HEK293 (cell line): ENCODE measurements at regions not wholly inside any gene's neighbourhood (a gene's known extent, or its start where the extent isn't known, plus 50 kb on each side); places are given as distances from the start of the nearest gene placed in this dataset.

ENCODE experiments used
- CTCF ChIA-PET: fragments of 350-600 bp; formaldehyde crosslinking; extraction: SDS; loops from one replicate; lab custom pipeline; 2021; ENCODE audit warnings: antibody characterized with exemption; lab: Yijun Ruan, JAX
- POLR2A ChIA-PET: fragments of 300-600 bp; formaldehyde crosslinking; extraction: SDS; loops from one replicate; lab custom pipeline; 2020; ENCODE audit warnings: antibody characterized with exemption, inconsistent platforms; lab: Yijun Ruan, JAX
- H3K27ac ChIP-seq: fragments of 200-500 bp; sonication (Bioruptor generic); 2 replicates; pipeline ENCODE4 v1.5.1; 2014; ENCODE audit warnings: low read depth, low read length, control low read depth, inconsistent platforms; ENCODE audit errors: extremely low read depth
- H3K36me3 ChIP-seq, 2 experiments: fragments of 200-500 bp in 1 of 2; sonication (Bioruptor generic) in 1 of 2; 1 replicate in 1 of 2; 2 replicates in 1 of 2; pipeline ENCODE4 v1.5.1; 2014 to 2017; ENCODE audit warnings: inconsistent platforms in 2 of 2, low read length in 2 of 2; ENCODE audit not compliant: control insufficient read depth in 2 of 2, insufficient read depth in 1 of 2
- H3K4me1 ChIP-seq: fragments of 200-500 bp; sonication (Bioruptor generic); 2 replicates; pipeline ENCODE4 v1.5.1; 2014; ENCODE audit warnings: mild to moderate bottlenecking, low read length, inconsistent platforms; ENCODE audit not compliant: control insufficient read depth, insufficient read depth
- H3K4me3 ChIP-seq: 2 replicates; pipeline ENCODE4 v1.5.1; 2011; ENCODE audit warnings: low read depth, mild to moderate bottlenecking, control low read depth, low read length, moderate library complexity
- H3K9me3 ChIP-seq: fragments of 200-500 bp; sonication (Bioruptor generic); 2 replicates; pipeline ENCODE4 v1.5.1; 2014; ENCODE audit warnings: low read depth, low read length, inconsistent platforms; ENCODE audit not compliant: control insufficient read depth, insufficient read depth
- FEZF1 ChIP-seq: fragments of 450-650 bp; formaldehyde crosslinking; IDR thresholded peaks from 2 replicates; pipeline ENCODE4 v1.5.1; 2016; ENCODE audit warnings: missing biosample characterization, missing genetic modification characterization
- GFI1B ChIP-seq: fragments of 450-650 bp; formaldehyde crosslinking; IDR thresholded peaks from 2 replicates; pipeline ENCODE4 v1.5.1; 2016; ENCODE audit warnings: missing biosample characterization, missing genetic modification characterization
- GLI4 ChIP-seq: fragments of 450-650 bp; formaldehyde crosslinking; IDR thresholded peaks from 2 replicates; pipeline ENCODE4 v1.5.1; 2016; ENCODE audit warnings: missing biosample characterization, missing genetic modification characterization
- INSM2 ChIP-seq: fragments of 450-650 bp; formaldehyde crosslinking; IDR thresholded peaks from 2 replicates; pipeline ENCODE4 v1.5.1; 2016; ENCODE audit warnings: missing biosample characterization, missing genetic modification characterization
- PRDM6 ChIP-seq: fragments of 450-650 bp; formaldehyde crosslinking; IDR thresholded peaks from 2 replicates; pipeline ENCODE4 v1.5.1; 2017; ENCODE audit warnings: missing biosample characterization, missing genetic modification characterization
- SALL2 ChIP-seq: fragments of 450-650 bp; formaldehyde crosslinking; IDR thresholded peaks from 2 replicates; pipeline ENCODE4 v1.5.0; 2017; ENCODE audit warnings: missing biosample characterization, mild to moderate bottlenecking, missing genetic modification characterization, borderline replicate concordance
- SCRT2 ChIP-seq: fragments of 450-650 bp; formaldehyde crosslinking; IDR thresholded peaks from 2 replicates; pipeline ENCODE4 v1.5.1; 2016; ENCODE audit warnings: missing biosample characterization, missing genetic modification characterization
- YY1 ChIP-seq: fragments of 450-650 bp; formaldehyde crosslinking; IDR thresholded peaks from 2 replicates; pipeline ENCODE4 v1.5.1; 2018; ENCODE audit warnings: missing biosample characterization, missing genetic modification characterization
- ZBTB20 ChIP-seq: fragments of 450-650 bp; formaldehyde crosslinking; IDR thresholded peaks from 2 replicates; pipeline ENCODE4 v1.5.1; 2016; ENCODE audit warnings: missing biosample characterization, missing genetic modification characterization
- ZBTB7A ChIP-seq: fragments of 450-650 bp; formaldehyde crosslinking; IDR thresholded peaks from 2 replicates; pipeline ENCODE4 v1.5.1; 2016; ENCODE audit warnings: low read depth, missing biosample characterization, missing genetic modification characterization
- ZEB2 ChIP-seq: fragments of 450-650 bp; formaldehyde crosslinking; IDR thresholded peaks from 2 replicates; pipeline ENCODE4 v1.5.1; 2016; ENCODE audit warnings: missing biosample characterization, missing genetic modification characterization
- ZFP37 ChIP-seq: fragments of 450-650 bp; formaldehyde crosslinking; IDR thresholded peaks from 2 replicates; pipeline ENCODE4 v1.5.1; 2016; ENCODE audit warnings: missing biosample characterization, missing genetic modification characterization
- ZFP69B ChIP-seq: fragments of 450-650 bp; formaldehyde crosslinking; IDR thresholded peaks from 2 replicates; pipeline ENCODE4 v1.5.1; 2016; ENCODE audit warnings: missing biosample characterization, missing genetic modification characterization
- ZNF114 ChIP-seq: fragments of 450-650 bp; formaldehyde crosslinking; IDR thresholded peaks from 2 replicates; pipeline ENCODE4 v1.5.0; 2017; ENCODE audit warnings: missing biosample characterization, missing genetic modification characterization
- ZNF16 ChIP-seq: fragments of 450-650 bp; formaldehyde crosslinking; IDR thresholded peaks from 2 replicates; pipeline ENCODE4 v1.5.1; 2016; ENCODE audit warnings: low read depth, missing biosample characterization, missing genetic modification characterization
- ZNF2 ChIP-seq: fragments of 450-650 bp; formaldehyde crosslinking; IDR thresholded peaks from 2 replicates; pipeline ENCODE4 v1.5.1; 2016; ENCODE audit warnings: missing biosample characterization, missing genetic modification characterization
- ZNF341 ChIP-seq: fragments of 450-650 bp; formaldehyde crosslinking; IDR thresholded peaks from 2 replicates; pipeline ENCODE4; 2016; ENCODE audit warnings: low read depth, missing biosample characterization, missing genetic modification characterization
- ZNF350 ChIP-seq: fragments of 450-650 bp; formaldehyde crosslinking; IDR thresholded peaks from 2 replicates; pipeline ENCODE4 v1.5.0; 2017; ENCODE audit warnings: missing biosample characterization, mild to moderate bottlenecking, missing genetic modification characterization
- ZNF391 ChIP-seq: fragments of 450-650 bp; formaldehyde crosslinking; IDR thresholded peaks from 2 replicates; pipeline ENCODE4 v1.5.1; 2016; ENCODE audit warnings: low read depth, missing biosample characterization, missing genetic modification characterization, borderline replicate concordance
- ZNF404 ChIP-seq: fragments of 450-650 bp; formaldehyde crosslinking; IDR thresholded peaks from 2 replicates; pipeline ENCODE4 v1.5.1; 2017; ENCODE audit warnings: missing biosample characterization, missing genetic modification characterization
- ZNF423 ChIP-seq: fragments of 450-650 bp; formaldehyde crosslinking; IDR thresholded peaks from 2 replicates; pipeline ENCODE4 v1.5.1; 2016; ENCODE audit warnings: missing biosample characterization, missing genetic modification characterization
- ZNF473 ChIP-seq: fragments of 450-650 bp; formaldehyde crosslinking; IDR thresholded peaks from 2 replicates; pipeline ENCODE4 v1.5.1; 2017; ENCODE audit warnings: missing biosample characterization, missing genetic modification characterization
- ZNF510 ChIP-seq: fragments of 450-650 bp; formaldehyde crosslinking; IDR thresholded peaks from 2 replicates; pipeline ENCODE4 v1.5.1; 2018; ENCODE audit warnings: mild to moderate bottlenecking, missing genetic modification characterization, missing biosample characterization; ENCODE audit not compliant: insufficient replicate concordance
- ZNF548 ChIP-seq: fragments of 450-650 bp; formaldehyde crosslinking; IDR thresholded peaks from 2 replicates; pipeline ENCODE4 v1.5.1; 2016; ENCODE audit warnings: missing biosample characterization, missing genetic modification characterization
- ZNF558 ChIP-seq: fragments of 450-650 bp; formaldehyde crosslinking; IDR thresholded peaks from 2 replicates; pipeline ENCODE4 v1.5.1; 2016; ENCODE audit warnings: missing biosample characterization, missing genetic modification characterization
- ZSCAN4 ChIP-seq: fragments of 450-650 bp; formaldehyde crosslinking; IDR thresholded peaks from 2 replicates; pipeline ENCODE4 v1.5.1; 2017; ENCODE audit warnings: missing biosample characterization, missing genetic modification characterization

GRCh38 chr9:135348076-135348787, 131.3 kb upstream of the PPP1R26 start:
- Histone ChIP-seq H3K4me3 (no peak overlapping the region), H3K9me3 (no peaks in the 10 kb centered on the region), H3K36me3 (no peaks in the 10 kb centered on the region), H3K4me1 (no peaks in the 10 kb centered on the region), H3K27ac (no peak overlapping the region)
- POLR2A ChIA-PET, result no interaction called here
- TF ChIP-seq GLI4 (no peak), ZNF473 (no peak), ZNF341 (tag by site-specific recombination) (no peak), ZNF548 (tag by site-specific recombination) (no peak), ZFP37 (tag by site-specific recombination) (no peak), ZNF423 (tag by site-specific recombination) (no peak), ZEB2 (tag by site-specific recombination) (no peak), ZNF350 (tag by site-specific recombination) (no peak)
- TF ChIP-seq, all 188 proteins: peak for 0
- CTCF ChIA-PET, result interaction anchor here (0.7 kb wide), 1 partner anchor 653 kb away, joined by 3 read pairs; no protein-coding TSS in a partner anchor

GRCh38 chr9:135348788-135349150, 130.8 kb upstream of the PPP1R26 start:
- no peaks in the 10 kb centered on the region for H3K9me3 ChIP-seq
- TF ChIP-seq ZNF404 (tag by site-specific recombination) (no peak), SCRT2 (tag by site-specific recombination) (no peak), GFI1B (no peak), ZNF2 (no peak), INSM2 (tag by site-specific recombination) (no peak), ZNF114 (tag by site-specific recombination) (no peak), ZSCAN4 (tag by site-specific recombination) (no peak), YY1 (tag by site-specific recombination) (no peak), ZNF391 (tag by site-specific recombination) (no peak), ZNF558 (tag by site-specific recombination) (no peak)
- TF ChIP-seq, all 188 proteins: peak for 0
- ChIA-PET POLR2A (no interaction called here), CTCF (interaction anchor here (0.7 kb wide), 1 partner anchor 653 kb away, joined by 3 read pairs; no protein-coding TSS in a partner anchor)
- no peak overlapping the region for H3K27ac ChIP-seq
- no peaks in the 10 kb centered on the region for H3K4me1 ChIP-seq
- no peak overlapping the region for H3K4me3 ChIP-seq
- H3K36me3 ChIP-seq, result no peaks in the 10 kb centered on the region

- H3K4me1 ChIP-seq, result no peaks in the 10 kb centered on the region
- ChIA-PET POLR2A (no interaction called here), CTCF (interaction anchor here (0.8 kb wide), 1 partner anchor 263 kb away, joined by 4 read pairs; no protein-coding TSS in a partner anchor)
- no peak overlapping the region for H3K27ac ChIP-seq
- H3K9me3 ChIP-seq, result no peaks in the 10 kb centered on the region
- H3K4me3 ChIP-seq, result no peak overlapping the region
- H3K36me3 ChIP-seq, result no peaks in the 10 kb centered on the region
- TF ChIP-seq SALL2 (tag by site-specific recombination) (no peak), ZBTB20 (tag by site-specific recombination) (no peak), ZNF16 (tag by site-specific recombination) (no peak), ZNF510 (tag by site-specific recombination) (no peak), PRDM6 (tag by site-specific recombination) (no peak), ZBTB7A (tag by site-specific recombination) (no peak), ZFP69B (no peak), FEZF1 (tag by site-specific recombination) (no peak), ZNF341 (tag by site-specific recombination) (no peak)
Measured at GRCh38 chr9:135349212-135350002, 130.2 kb upstream of the PPP1R26 start.
